ENCODE measurements at regions not wholly inside any gene's neighbourhood (a gene's known extent, or its start where the extent isn't known, plus 50 kb on each side); places are given as distances from the start of the nearest gene placed in this dataset.

- no peak for DNase-seq (ENCODE audit: low read depth)
These were observed 65.0 kb upstream of the MEIS2 start for GRCh38 chr15:37165395-37165794.

- DNase-seq (ENCODE audit: low read depth), result no peak
These were observed 66.1 kb upstream of the MEIS2 start for GRCh38 chr15:37166402-37166801.

- no peak for DNase-seq (ENCODE audit: low read depth)
These were observed 81.0 kb upstream of the MEIS2 start for GRCh38 chr15:37181339-37181738.

GRCh38 chr15:37199545-37199944 lies 99.2 kb upstream of the MEIS2 start:
- no peak for DNase-seq (ENCODE audit: low read depth)

- no peak for DNase-seq (ENCODE audit: low read depth)
These were observed 102.7 kb upstream of the MEIS2 start for GRCh38 chr15:37203050-37203449.

- DNase-seq (ENCODE audit: low read depth), result no peak
These were observed 104.3 kb upstream of the MEIS2 start for GRCh38 chr15:37204692-37205091.

GRCh38 chr15:37206690-37207089 lies 106.3 kb upstream of the MEIS2 start:
- no peak for DNase-seq (ENCODE audit: low read depth)

GRCh38 chr15:37208146-37209040 lies 108.0 kb upstream of the MEIS2 start:
- DNase-seq (ENCODE audit: low read depth), result no peak

- DNase-seq (ENCODE audit: low read depth), result no peak
These were observed 108.7 kb upstream of the MEIS2 start for GRCh38 chr15:37209041-37209363.

- no peak for DNase-seq (ENCODE audit: low read depth)
These were observed 117.2 kb upstream of the MEIS2 start for GRCh38 chr15:37217567-37217966.

- no peak for DNase-seq (ENCODE audit: low read depth)
These were observed 118.1 kb upstream of the MEIS2 start for GRCh38 chr15:37218351-37218916.

GRCh38 chr15:37219211-37219701 lies 118.9 kb upstream of the MEIS2 start:
- DNase-seq (ENCODE audit: low read depth), result no peak

- DNase-seq (ENCODE audit: low read depth), result no peak
These were observed 120.8 kb upstream of the MEIS2 start for GRCh38 chr15:37220949-37221670.

GRCh38 chr15:37221671-37222145 lies 121.4 kb upstream of the MEIS2 start:
- no peak for DNase-seq (ENCODE audit: low read depth)

GRCh38 chr15:37223089-37223488 lies 122.7 kb upstream of the MEIS2 start:
- DNase-seq (ENCODE audit: low read depth), result no peak

- DNase-seq (ENCODE audit: low read depth), result no peak
These were observed 129.7 kb upstream of the MEIS2 start for GRCh38 chr15:37229855-37230619.

- no peak for DNase-seq (ENCODE audit: low read depth)
These were observed 145.0 kb upstream of the MEIS2 start for GRCh38 chr15:37245358-37245757.

GRCh38 chr15:37246065-37246464 lies 145.7 kb upstream of the MEIS2 start:
- DNase-seq (ENCODE audit: low read depth), result peak; percentile 1

GRCh38 chr15:37246856-37247255 lies 146.5 kb upstream of the MEIS2 start:
- DNase-seq (ENCODE audit: low read depth), result no peak

GRCh38 chr15:37249249-37249648 lies 148.9 kb upstream of the MEIS2 start:
- DNase-seq (ENCODE audit: low read depth), result no peak

GRCh38 chr15:37252530-37252929 lies 152.2 kb upstream of the MEIS2 start:
- DNase-seq (ENCODE audit: low read depth), result no peak

- peak; percentile 3 for DNase-seq (ENCODE audit: low read depth)
These were observed 153.5 kb upstream of the MEIS2 start for GRCh38 chr15:37253877-37254276.
